ENCODE measurements at regions not wholly inside any gene's neighbourhood (a gene's known extent, or its start where the extent isn't known, plus 50 kb on each side); places are given as distances from the start of the nearest gene placed in this dataset.

- TF ChIP-seq CTCF (IDR thresholded peaks at IDR 0.05; ENCODE audit: low read length) (no peak), EZH2 (IDR thresholded peaks at IDR 0.05; ENCODE audit: borderline replicate concordance, low read length) (no peak)
Measured at GRCh38 chr12:107393043-107393717, 292.4 kb upstream of the PWP1 start.

Measured in OCI-LY1 (cell line).